ENCODE measurements at regions not wholly inside any gene's neighbourhood (a gene's known extent, or its start where the extent isn't known, plus 50 kb on each side); places are given as distances from the start of the nearest gene placed in this dataset.
"Not testable (repeated sequence)": the region's sequence is repeated elsewhere in the genome, so short reads cannot be mapped to it uniquely, and the experiment has no call there.

- no peaks in the 10 kb centered on the region for H3K9me3 Mint-ChIP-seq (ENCODE audit: unreplicated experiment)
- no peak overlapping the region for H3K4me3 ChIP-seq (ENCODE audit: low read depth, low read length)
- no peak for DNase-seq
- ChIA-PET POLR2A (no interaction called here), CTCF (no interaction called here)
- H3K36me3 ChIP-seq (ENCODE audit: control insufficient read depth, insufficient read depth, low read length): no peaks in the 10 kb centered on the region
- no peaks in the 10 kb centered on the region for H3K36me3 Mint-ChIP-seq (ENCODE audit: insufficient read depth, unreplicated experiment)
- intact Hi-C loops (cut with micrococcal nuclease; ENCODE audit: unreplicated experiment): no loop called here
- H3K4me1 ChIP-seq: no peaks in the 10 kb centered on the region
- H3K27ac Mint-ChIP-seq (ENCODE audit: unreplicated experiment): no peak overlapping the region
- peaks cover 27% of the 10 kb centered on the region for H3K27me3 Mint-ChIP-seq (ENCODE audit: insufficient read depth, unreplicated experiment)
- no TSS peak for BruUV-seq (replicated peaks)
- no peaks in the 10 kb centered on the region for H3K4me1 Mint-ChIP-seq (ENCODE audit: low read depth, unreplicated experiment)
- no peak for TF ChIP-seq CTCF (IDR thresholded peaks at IDR 0.05; ENCODE audit: insufficient read depth in 1 of 2, low read depth in 1 of 2, low read length in 1 of 2, severe bottlenecking in 1 of 2, unreplicated experiment in 1 of 2)
- no peaks in the 10 kb centered on the region for H3K9me3 ChIP-seq
- no peaks in the 10 kb centered on the region for H3K27me3 ChIP-seq (replicated peaks; ENCODE audit: control insufficient read depth, insufficient read depth, low read length)
- no peak overlapping the region for H3K4me3 Mint-ChIP-seq (ENCODE audit: unreplicated experiment)
Measured at GRCh38 chr3:70702132-70702531, 389.7 kb upstream of the MDFIC2 start.

- no peaks in the 10 kb centered on the region for H3K4me1 Mint-ChIP-seq (ENCODE audit: low read depth, unreplicated experiment)
- peaks cover 4% of the 10 kb centered on the region for H3K27me3 Mint-ChIP-seq (ENCODE audit: insufficient read depth, unreplicated experiment)
- CTCF ChIA-PET: no interaction called here
- no TSS peak for BruUV-seq (replicated peaks)
- no peaks in the 10 kb centered on the region for H3K36me3 Mint-ChIP-seq (ENCODE audit: insufficient read depth, unreplicated experiment)
- no peak overlapping the region for H3K27ac Mint-ChIP-seq (ENCODE audit: unreplicated experiment)
- H3K4me3 Mint-ChIP-seq (ENCODE audit: unreplicated experiment): no peak overlapping the region
- Histone ChIP-seq H3K4me3 (ENCODE audit: low read depth, low read length) (no peak overlapping the region), H3K9me3 (no peaks in the 10 kb centered on the region), H3K36me3 (ENCODE audit: control insufficient read depth, insufficient read depth, low read length) (no peaks in the 10 kb centered on the region), H3K4me1 (no peaks in the 10 kb centered on the region), H3K27me3 (replicated peaks; ENCODE audit: control insufficient read depth, insufficient read depth, low read length) (no peaks in the 10 kb centered on the region)
- intact Hi-C loops (cut with micrococcal nuclease; ENCODE audit: unreplicated experiment): no loop called here
- H3K9me3 Mint-ChIP-seq (ENCODE audit: unreplicated experiment): peaks cover 9% of the 10 kb centered on the region
- no peak for DNase-seq
- TF ChIP-seq CTCF (IDR thresholded peaks at IDR 0.05; ENCODE audit: insufficient read depth in 1 of 2, low read depth in 1 of 2, low read length in 1 of 2, severe bottlenecking in 1 of 2, unreplicated experiment in 1 of 2): no peak
- POLR2A ChIA-PET: no interaction called here
Measured at GRCh38 chr3:70684701-70685100, 372.3 kb upstream of the MDFIC2 start.

GRCh38 chr3:70675810-70676209 lies 363.4 kb upstream of the MDFIC2 start:
- CTCF ChIA-PET; H3K36me3 ChIP-seq (ENCODE audit: control insufficient read depth, insufficient read depth, low read length); H3K36me3 Mint-ChIP-seq (ENCODE audit: insufficient read depth, unreplicated experiment); H3K27me3 Mint-ChIP-seq (ENCODE audit: insufficient read depth, unreplicated experiment); DNase-seq; BruUV-seq (replicated peaks); H3K4me3 Mint-ChIP-seq (ENCODE audit: unreplicated experiment); H3K4me1 ChIP-seq; H3K27me3 ChIP-seq (replicated peaks; ENCODE audit: control insufficient read depth, insufficient read depth, low read length); intact Hi-C loops (cut with micrococcal nuclease; ENCODE audit: unreplicated experiment); H3K4me3 ChIP-seq (ENCODE audit: low read depth, low read length); H3K9me3 ChIP-seq; H3K27ac Mint-ChIP-seq (ENCODE audit: unreplicated experiment); POLR2A ChIA-PET; H3K4me1 Mint-ChIP-seq (ENCODE audit: low read depth, unreplicated experiment): not testable (repeated sequence)
- H3K9me3 Mint-ChIP-seq (ENCODE audit: unreplicated experiment): peaks cover 22% of the 10 kb centered on the region

Data from Caco-2 (cell line).